Right lobe of liver (tissue), 6 donors: ENCODE measurements at regions not wholly inside any gene's neighbourhood (a gene's known extent, or its start where the extent isn't known, plus 50 kb on each side); places are given as distances from the start of the nearest gene placed in this dataset.

Experiments
- ATAC-seq, 4 donors: fragments of 200-7000 bp; cut with Tn5 transposase; one replicate each; pipeline ENCODE4 v1.9.1; 2020; ENCODE audit warnings: mild to moderate bottlenecking in 4 of 4, moderate library complexity in 4 of 4
- DNase-seq, 3 donors: peaks; one replicate each; pipeline ENCODE4 v3.0.0-alpha.2; 2020
- H3K27ac ChIP-seq, 3 donors: fragments of 200-600 bp; one replicate each; pipeline ENCODE4 v1.8.0; 2022
- H3K27me3 ChIP-seq, 2 donors: fragments of 200-600 bp; one replicate each; pipeline ENCODE4 v1.8.0; 2022
- H3K36me3 ChIP-seq, 4 donors: fragments of 200-600 bp; sonication (generic) in 1 of 4; one replicate each; pipeline versions ENCODE4 v1.5.1 to v1.8.0; 2017 to 2022; ENCODE audit warnings: control low read depth in 1 of 4
- H3K4me1 ChIP-seq, 4 donors: fragments of 200-600 bp; sonication (generic) in 1 of 4; one replicate each; pipeline versions ENCODE4 v1.5.1 to v1.8.0; 2017 to 2022; ENCODE audit warnings: control low read depth in 1 of 4
- H3K4me3 ChIP-seq, 3 donors: fragments of 200-600 bp; one replicate each; pipeline ENCODE4 v1.8.0; 2022
- H3K9me3 ChIP-seq, 4 donors: fragments of 200-600 bp; sonication (generic) in 1 of 4; one replicate each; pipeline versions ENCODE4 v1.5.1 to v1.8.0; 2017 to 2022; ENCODE audit warnings: control low read depth in 1 of 4
- CTCF ChIP-seq, 4 donors: fragments of 200-600 bp in 3 of 4; fragments of 450-650 bp in 1 of 4; IDR thresholded peaks; one replicate each; pipeline versions ENCODE4 v1.5.1 to v1.8.0; 2016 to 2022; ENCODE audit warnings: antibody characterized with exemption in 4 of 4, mild to moderate bottlenecking in 2 of 4
- POLR2A ChIP-seq: fragments of 450-650 bp; IDR thresholded peaks from one replicate; pipeline ENCODE4 v1.6.1; 2017; ENCODE audit warnings: antibody characterized with exemption, mild to moderate bottlenecking
- WGBS: methylation state at CpG from one replicate; pipeline ENCODE4 v1.1.6; 2018; ENCODE audit warnings: low coverage, low lambda C conversion rate; ENCODE audit not compliant: insufficient coverage; ENCODE audit errors: missing lambda C conversion rate; 5-methylcytosine and 5-hydroxymethylcytosine counted together
- intact Hi-C, 2 donors: fragments of 100-400 bp; cut with DNase I; formaldehyde crosslinking; loops; one replicate each; pipeline versions ENCODE4 v1.11.2 to v1.14.1; 2022
- donor health status: DM: no; HTN: yes; CAD: no.
- donor health status: DM: no; HTN: no; CAD: no.
- donor health status: DM: no; HTN: no; CAD: no.
- donor health status: DM: no; HTN: yes; CAD: no.
- donor health status: DM: no; HTN: yes; CAD: no.

GRCh38 chr3:5437783-5438323 is 250.3 kb downstream of the EDEM1 start:
- WGBS: 15% methylated on average over 3 of the region's 3 CpGs

GRCh38 chr3:5441401-5441800 is 253.9 kb downstream of the EDEM1 start:
- Histone ChIP-seq H3K36me3 (no peaks in the 10 kb centered on the region), H3K27me3 (no peaks in the 10 kb centered on the region), H3K9me3 (no peaks in the 10 kb centered on the region), H3K27ac (no peak overlapping the region), H3K4me1 (no peaks in the 10 kb centered on the region), H3K4me3 (no peak overlapping the region)
- intact Hi-C loops: no loop called here
- DNase-seq (no peak), ATAC-seq (no peak)
- no peak for TF ChIP-seq CTCF (IDR thresholded peaks at IDR 0.05)
- TF ChIP-seq POLR2A: no peak
- WGBS: 44% methylated on average over 1 of the region's 1 CpG

More at GRCh38 chr3:5437783-5438323, 250.3 kb downstream of the EDEM1 start:
- DNase-seq (no peak), ATAC-seq (no peak)
- H3K4me1 ChIP-seq: no peaks in the 10 kb centered on the region
- no peaks in the 10 kb centered on the region for H3K9me3 ChIP-seq
- no peaks in the 10 kb centered on the region for H3K36me3 ChIP-seq
- no peak overlapping the region for H3K27ac ChIP-seq
- TF ChIP-seq CTCF (IDR thresholded peaks at IDR 0.05) (no peak), POLR2A (no peak)
- intact Hi-C loops: no loop called here
- no peaks in the 10 kb centered on the region for H3K27me3 ChIP-seq
- no peak overlapping the region for H3K4me3 ChIP-seq

- H3K36me3 ChIP-seq: no peaks in the 10 kb centered on the region
- H3K27ac ChIP-seq: no peak overlapping the region
- intact Hi-C loops: no loop called here
- no peak for DNase-seq
- no peaks in the 10 kb centered on the region for H3K4me1 ChIP-seq
- ATAC-seq: no peak
- no peaks in the 10 kb centered on the region for H3K27me3 ChIP-seq
- 73% methylated on average over 3 of the region's 4 CpGs for WGBS
- no peak overlapping the region for H3K4me3 ChIP-seq
- no peaks in the 10 kb centered on the region for H3K9me3 ChIP-seq
- TF ChIP-seq POLR2A (no peak), CTCF (IDR thresholded peaks at IDR 0.05) (no peak)
These were observed 254.7 kb downstream of the EDEM1 start for GRCh38 chr3:5442106-5442785.

- DNase-seq (no peak), ATAC-seq (no peak)
- Histone ChIP-seq H3K4me1 (no peaks in the 10 kb centered on the region), H3K4me3 (no peak overlapping the region), H3K9me3 (no peaks in the 10 kb centered on the region), H3K36me3 (no peaks in the 10 kb centered on the region), H3K27ac (no peak overlapping the region), H3K27me3 (no peaks in the 10 kb centered on the region)
- TF ChIP-seq POLR2A (no peak), CTCF (IDR thresholded peaks at IDR 0.05) (no peak)
- intact Hi-C loops: no loop called here
These were observed 255.3 kb downstream of the EDEM1 start for GRCh38 chr3:5442786-5443138.

GRCh38 chr3:5444253-5444652 is 256.7 kb downstream of the EDEM1 start:
- 37% methylated on average over 2 of the region's 2 CpGs for WGBS
- intact Hi-C loops: no loop called here
- H3K36me3 ChIP-seq: no peaks in the 10 kb centered on the region
- DNase-seq (no peak), ATAC-seq (no peak)
- TF ChIP-seq CTCF (IDR thresholded peaks at IDR 0.05): no peak
- TF ChIP-seq POLR2A: no peak
- H3K9me3 ChIP-seq: no peaks in the 10 kb centered on the region
- no peaks in the 10 kb centered on the region for H3K4me1 ChIP-seq
- H3K27me3 ChIP-seq: no peaks in the 10 kb centered on the region
- no peak overlapping the region for H3K27ac ChIP-seq
- no peak overlapping the region for H3K4me3 ChIP-seq
